Progenitor cell of endocrine pancreas (in vitro differentiated cells): ENCODE measurements at regions not wholly inside any gene's neighbourhood (a gene's known extent, or its start where the extent isn't known, plus 50 kb on each side); places are given as distances from the start of the nearest gene placed in this dataset.

Source experiments
- DNase-seq: peaks from one replicate; pipeline ENCODE4 v3.0.0; 2021; ENCODE audit warnings: low spot score; ENCODE audit not compliant: unreplicated experiment
- H3K27ac Mint-ChIP-seq: 2 replicates; pipeline ENCODE4 v1.8.0; 2021; ENCODE audit warnings: mild to moderate bottlenecking, moderate library complexity, mixed read lengths
- H3K27me3 Mint-ChIP-seq: 2 replicates; pipeline ENCODE4 v1.8.0; 2021; ENCODE audit warnings: mixed read lengths
- H3K36me3 Mint-ChIP-seq: 2 replicates; pipeline ENCODE4 v1.8.0; 2022; ENCODE audit warnings: mixed read lengths; ENCODE audit not compliant: insufficient read depth
- H3K4me1 Mint-ChIP-seq: 2 replicates; pipeline ENCODE4 v1.8.0; 2021; ENCODE audit warnings: low read depth, mixed read lengths
- H3K4me3 Mint-ChIP-seq: 2 replicates; pipeline ENCODE4 v1.8.0; 2021; ENCODE audit warnings: low read depth, mild to moderate bottlenecking, moderate library complexity, mixed read lengths
- H3K9me3 Mint-ChIP-seq: 2 replicates; pipeline ENCODE4 v1.8.0; 2021; ENCODE audit warnings: low read depth, mixed read lengths
- CTCF ChIP-seq: fragments of 200-600 bp; sonication (generic); IDR thresholded peaks from one replicate; pipeline ENCODE4 v1.5.0; 2021; ENCODE audit warnings: antibody characterized with exemption, mild to moderate bottlenecking; ENCODE audit not compliant: unreplicated experiment

GRCh38 chr3:104908761-104909160 is 457.9 kb upstream of the ALCAM start:
- Mint-ChIP-seq H3K4me1 (no peaks in the 10 kb centered on the region), H3K9me3 (peaks cover 4% of the 10 kb centered on the region), H3K27me3 (no peaks in the 10 kb centered on the region), H3K27ac (no peak overlapping the region), H3K36me3 (no peaks in the 10 kb centered on the region), H3K4me3 (no peak overlapping the region)
- no peak for TF ChIP-seq CTCF
- DNase-seq: no peak

- no peak for DNase-seq
- H3K36me3 Mint-ChIP-seq: no peaks in the 10 kb centered on the region
- H3K27me3 Mint-ChIP-seq: no peaks in the 10 kb centered on the region
- no peak overlapping the region for H3K4me3 Mint-ChIP-seq
- H3K9me3 Mint-ChIP-seq: peaks cover 4% of the 10 kb centered on the region
- no peak overlapping the region for H3K27ac Mint-ChIP-seq
- H3K4me1 Mint-ChIP-seq: no peaks in the 10 kb centered on the region
- TF ChIP-seq CTCF: no peak
These were observed 457.5 kb upstream of the ALCAM start for GRCh38 chr3:104909198-104909597.

DNA sequence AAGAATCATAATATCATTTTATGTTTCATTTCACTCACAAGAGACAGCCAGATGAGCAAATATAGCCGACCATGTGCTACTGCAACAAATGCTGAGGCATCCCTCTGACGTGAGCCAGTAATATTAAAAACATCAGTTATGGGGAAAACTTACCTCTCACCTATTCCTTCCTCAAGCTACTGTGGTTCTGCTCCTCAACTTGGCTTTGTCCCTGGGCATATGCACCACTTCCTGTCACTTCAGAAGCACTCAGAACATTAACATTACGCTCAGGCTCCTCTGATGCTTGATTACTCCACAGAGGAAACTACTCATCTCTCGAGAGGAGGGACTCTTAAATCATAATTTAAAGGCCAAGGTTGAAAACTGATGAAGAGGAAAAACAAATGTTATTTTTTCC is 457.0 kb upstream of the ALCAM start:
- Mint-ChIP-seq H3K9me3 (peaks cover 4% of the 10 kb centered on the region), H3K27ac (no peak overlapping the region), H3K4me1 (no peaks in the 10 kb centered on the region), H3K27me3 (no peaks in the 10 kb centered on the region), H3K4me3 (no peak overlapping the region), H3K36me3 (no peaks in the 10 kb centered on the region)
- DNase-seq: no peak
- no peak for TF ChIP-seq CTCF

GRCh38 chr3:104911376-104911775 is 455.3 kb upstream of the ALCAM start:
- Mint-ChIP-seq H3K9me3 (peaks cover 4% of the 10 kb centered on the region), H3K4me3 (no peak overlapping the region), H3K27ac (no peak overlapping the region), H3K4me1 (peaks cover 10% of the 10 kb centered on the region), H3K27me3 (no peaks in the 10 kb centered on the region), H3K36me3 (no peaks in the 10 kb centered on the region)
- TF ChIP-seq CTCF: no peak
- DNase-seq: no peak

DNA sequence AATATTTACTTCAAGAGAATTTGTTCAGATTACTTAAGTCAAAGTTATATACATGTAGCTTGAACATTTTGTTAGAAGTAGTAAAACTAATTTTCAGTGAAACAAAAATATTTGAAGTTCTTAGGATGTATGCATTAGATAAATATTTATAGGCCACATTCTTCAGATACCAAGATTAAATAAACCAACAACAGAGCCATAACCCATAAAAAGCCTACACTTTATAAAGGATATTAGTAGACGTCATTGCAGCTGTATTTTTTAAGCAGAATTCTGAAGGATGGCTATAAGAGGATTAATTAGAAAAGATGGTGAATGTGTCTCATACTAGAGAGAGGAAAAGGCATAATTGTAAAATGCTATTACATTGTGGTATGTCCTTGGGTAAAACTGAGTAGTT is 449.7 kb upstream of the ALCAM start:
- Mint-ChIP-seq H3K9me3 (peaks cover 4% of the 10 kb centered on the region), H3K27ac (no peak overlapping the region), H3K27me3 (no peaks in the 10 kb centered on the region), H3K36me3 (no peaks in the 10 kb centered on the region), H3K4me3 (no peak overlapping the region), H3K4me1 (peaks cover 15% of the 10 kb centered on the region)
- TF ChIP-seq CTCF: no peak
- no peak for DNase-seq
